Esophagus muscularis mucosa (tissue), 4 donors: ENCODE measurements at regions not wholly inside any gene's neighbourhood (a gene's known extent, or its start where the extent isn't known, plus 50 kb on each side); places are given as distances from the start of the nearest gene placed in this dataset.

Experiments used
- CTCF ChIP-seq, 3 experiments: fragments of 200-600 bp in 2 of 3; fragments of 450-650 bp in 1 of 3; sonication (generic) in 2 of 3; IDR thresholded peaks; one replicate each; pipeline ENCODE4 v1.5.1; 2017 to 2019; ENCODE audit warnings: antibody characterized with exemption in 3 of 3, mild to moderate bottlenecking in 2 of 3, moderate library complexity in 1 of 3
- EP300 ChIP-seq: sonication (generic); formaldehyde crosslinking; IDR thresholded peaks from one replicate; pipeline ENCODE4 v1.6.1; 2017; ENCODE audit warnings: antibody characterized with exemption
- POLR2AphosphoS5 ChIP-seq, 2 donors: sonication (generic); formaldehyde crosslinking; IDR thresholded peaks; one replicate each; pipeline ENCODE4 v1.6.1; 2017; ENCODE audit warnings: antibody characterized with exemption in 2 of 2

DNA sequence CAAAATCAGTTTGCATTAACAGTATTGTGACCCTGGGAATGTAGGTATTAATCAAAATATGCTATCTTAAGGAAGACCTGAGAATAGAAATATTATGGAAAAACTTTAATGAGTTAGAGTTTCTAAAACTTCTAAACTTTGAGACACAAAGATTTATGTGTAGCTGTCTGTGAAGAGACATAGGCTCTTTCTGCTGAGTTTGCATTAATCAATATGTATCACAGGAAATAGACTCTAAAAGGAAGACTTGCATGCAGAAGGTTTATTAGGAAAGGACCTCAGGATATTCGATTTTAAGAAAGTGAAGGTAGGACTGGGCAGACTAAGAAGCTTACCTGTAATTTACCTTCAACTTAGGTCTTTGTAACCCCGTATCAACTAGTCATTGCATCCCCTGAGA is 494.8 kb upstream of the NRXN1 start:
- TF ChIP-seq EP300: no peak
- TF ChIP-seq CTCF (IDR thresholded peaks at IDR 0.05): no peak
- TF ChIP-seq POLR2AphosphoS5 (IDR thresholded peaks at IDR 0.05): no peak
